ENCODE measurements at regions not wholly inside any gene's neighbourhood (a gene's known extent, or its start where the extent isn't known, plus 50 kb on each side); places are given as distances from the start of the nearest gene placed in this dataset.

DNA sequence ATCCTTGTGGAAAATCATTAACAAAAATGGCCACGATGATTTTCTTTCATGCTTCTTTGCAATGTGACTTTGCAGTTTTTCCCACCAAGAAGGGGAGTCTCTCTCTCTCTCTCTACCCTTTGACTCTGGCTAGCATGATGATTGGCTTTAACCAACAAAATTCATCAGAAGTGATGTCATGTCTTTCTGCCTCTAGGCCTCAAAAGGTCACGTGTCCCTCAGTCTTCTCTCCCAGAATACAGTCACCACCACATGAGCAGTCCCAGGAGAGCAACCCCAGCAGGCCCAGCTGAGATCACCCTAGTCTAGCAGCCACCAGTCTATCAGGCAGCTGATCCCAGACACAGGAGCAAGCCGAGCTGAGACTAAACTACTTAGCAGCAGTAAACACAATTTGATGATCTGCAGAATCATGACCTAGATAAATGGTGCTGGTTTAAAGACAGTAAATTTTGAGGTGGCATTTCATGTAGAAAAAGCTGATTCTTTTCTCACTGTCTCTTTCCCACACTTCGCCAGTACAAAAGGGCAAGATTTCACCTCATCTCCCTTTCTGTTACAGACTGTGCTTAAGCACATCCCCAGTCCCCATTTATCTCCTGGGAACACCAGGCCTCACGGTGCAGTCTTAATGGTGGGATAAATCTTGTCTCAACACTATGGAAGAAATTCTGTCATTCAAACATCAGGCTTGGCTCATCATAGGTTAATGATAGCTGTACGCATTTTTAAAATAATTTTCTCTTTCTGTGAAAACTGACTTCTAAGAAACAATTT is 132.7 kb downstream of the SCG2 start:
- H3K27ac ChIP-seq, result peak overlapping the region; percentile 48 to 69 (median 58)
- no peak for TF ChIP-seq POLR2A (IDR thresholded peaks at IDR 0.05)
- TF ChIP-seq, protein P1, sequence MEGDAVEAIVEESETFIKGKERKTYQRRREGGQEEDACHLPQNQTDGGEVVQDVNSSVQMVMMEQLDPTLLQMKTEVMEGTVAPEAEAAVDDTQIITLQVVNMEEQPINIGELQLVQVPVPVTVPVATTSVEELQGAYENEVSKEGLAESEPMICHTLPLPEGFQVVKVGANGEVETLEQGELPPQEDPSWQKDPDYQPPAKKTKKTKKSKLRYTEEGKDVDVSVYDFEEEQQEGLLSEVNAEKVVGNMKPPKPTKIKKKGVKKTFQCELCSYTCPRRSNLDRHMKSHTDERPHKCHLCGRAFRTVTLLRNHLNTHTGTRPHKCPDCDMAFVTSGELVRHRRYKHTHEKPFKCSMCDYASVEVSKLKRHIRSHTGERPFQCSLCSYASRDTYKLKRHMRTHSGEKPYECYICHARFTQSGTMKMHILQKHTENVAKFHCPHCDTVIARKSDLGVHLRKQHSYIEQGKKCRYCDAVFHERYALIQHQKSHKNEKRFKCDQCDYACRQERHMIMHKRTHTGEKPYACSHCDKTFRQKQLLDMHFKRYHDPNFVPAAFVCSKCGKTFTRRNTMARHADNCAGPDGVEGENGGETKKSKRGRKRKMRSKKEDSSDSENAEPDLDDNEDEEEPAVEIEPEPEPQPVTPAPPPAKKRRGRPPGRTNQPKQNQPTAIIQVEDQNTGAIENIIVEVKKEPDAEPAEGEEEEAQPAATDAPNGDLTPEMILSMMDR (IDR thresholded peaks at IDR 0.05 in 4 of 5, conservative IDR thresholded peaks at IDR 0.05 in 1 of 5), result no peak
- no peak overlapping the region for H3K4me3 ChIP-seq

DNA sequence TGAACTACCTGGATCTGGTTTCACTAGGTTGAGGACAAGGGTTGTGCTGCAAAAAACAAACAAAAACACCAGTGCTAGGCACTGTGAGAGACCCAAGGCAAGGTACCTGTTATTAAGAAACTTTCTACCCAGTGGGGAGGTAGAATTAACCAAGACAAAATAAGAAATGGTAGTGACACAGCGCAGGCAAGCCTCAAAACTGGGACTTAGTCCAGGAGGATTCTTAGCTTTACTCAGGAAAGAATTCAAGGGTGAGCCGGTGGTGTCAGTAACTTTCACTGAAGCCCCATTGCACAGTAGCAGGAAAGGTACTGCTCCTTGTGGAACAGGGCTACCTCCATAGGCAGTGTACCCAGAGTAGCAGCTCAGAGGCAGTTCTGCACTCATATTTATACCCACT is 131.6 kb downstream of the SCG2 start:
- Histone ChIP-seq H3K4me1 (peaks cover 0 to 4% of the 10 kb centered on the region in 2 donors), H3K9me3 (no peaks in the 10 kb centered on the region), H3K27ac (peak overlapping the region; percentile 48 to 69 (median 52)), H3K36me3 (no peaks in the 10 kb centered on the region), H3K4me3 (no peak overlapping the region), H3K27me3 (no peaks in the 10 kb centered on the region)
- TF ChIP-seq, protein P1 (IDR thresholded peaks at IDR 0.05 in 4 of 5, conservative IDR thresholded peaks at IDR 0.05 in 1 of 5), result no peak
- no peak for TF ChIP-seq POLR2A (IDR thresholded peaks at IDR 0.05)
- intact Hi-C loops (cut with DNase I; ENCODE audit: low total_unique reads) (no loop called here), in situ Hi-C loops (cut with MboI; ENCODE audit: low sequenced_read_pairs in 4 of 4) (no loop called here)
- ATAC-seq, result no peak
- DNase-seq, result no peak

More for the DNA sequence above, 132.7 kb downstream of the SCG2 start:
- Histone ChIP-seq H3K4me1 (peaks cover 0 to 4% of the 10 kb centered on the region in 2 donors), H3K27me3 (no peaks in the 10 kb centered on the region), H3K36me3 (no peaks in the 10 kb centered on the region), H3K9me3 (no peaks in the 10 kb centered on the region)
- in situ Hi-C loops (cut with MboI; ENCODE audit: low sequenced_read_pairs in 4 of 4), result no loop called here
- intact Hi-C loops (cut with DNase I; ENCODE audit: low total_unique reads), result loop anchor here (10.0 kb wide), 3 partner anchors 115 to 475 kb away; partner anchors contain the start of gene KCNE4
- peak; percentile 49 to 57 for DNase-seq
- ATAC-seq, result peak; percentile 21 to 41

DNA sequence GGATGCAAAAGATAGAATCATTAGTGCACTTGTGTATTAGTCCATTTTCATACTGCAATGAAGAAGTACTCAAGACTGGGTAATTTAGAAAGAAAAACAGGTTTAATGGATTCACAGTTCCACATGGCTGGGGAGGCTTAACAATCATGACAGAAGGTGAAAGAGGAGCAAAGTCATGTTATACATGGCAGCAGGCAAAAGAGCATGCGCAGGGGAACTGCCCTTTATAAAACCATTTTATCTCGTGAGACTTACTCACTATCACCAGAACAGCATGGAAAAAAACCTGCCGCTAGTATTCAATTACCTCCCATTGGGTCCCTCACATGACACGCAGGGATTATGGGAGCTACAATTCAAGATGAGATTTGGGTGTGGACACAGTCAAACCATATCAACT is 129.4 kb downstream of the SCG2 start:
- no peaks in the 10 kb centered on the region for H3K9me3 ChIP-seq
- intact Hi-C loops (cut with DNase I; ENCODE audit: low total_unique reads), result no loop called here
- TF ChIP-seq, protein P1 (IDR thresholded peaks at IDR 0.05 in 4 of 5, conservative IDR thresholded peaks at IDR 0.05 in 1 of 5), result no peak
- no peak for TF ChIP-seq POLR2A (IDR thresholded peaks at IDR 0.05)
- peaks cover 0 to 4% of the 10 kb centered on the region in 2 donors for H3K4me1 ChIP-seq
- no peaks in the 10 kb centered on the region for H3K36me3 ChIP-seq
- in situ Hi-C loops (cut with MboI; ENCODE audit: low sequenced_read_pairs in 4 of 4), result no loop called here
- H3K27me3 ChIP-seq, result no peaks in the 10 kb centered on the region
- no peak for DNase-seq
- no peak for ATAC-seq
- no peak overlapping the region for H3K4me3 ChIP-seq
- no peak overlapping the region for H3K27ac ChIP-seq

DNA sequence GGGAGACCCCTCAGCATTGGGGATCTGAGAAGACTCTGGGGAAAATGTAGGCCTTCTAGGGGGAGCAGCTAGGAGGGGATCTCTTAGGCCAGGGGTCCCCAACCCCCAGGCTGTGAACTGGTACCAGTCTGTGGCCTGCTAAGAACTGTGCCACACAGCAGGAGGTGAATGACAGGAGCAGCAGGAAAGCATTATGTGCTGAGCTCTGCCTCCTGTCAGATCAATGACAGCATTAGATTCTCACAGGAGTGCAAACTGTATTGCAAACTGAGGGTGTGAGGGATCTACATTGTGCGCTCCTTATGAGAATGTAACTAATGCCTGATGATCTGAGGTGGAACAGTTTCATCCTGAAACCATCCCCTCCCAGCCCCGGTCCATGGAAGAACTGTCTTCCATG is 127.3 kb downstream of the SCG2 start:
- ATAC-seq (no peak), DNase-seq (no peak)
- TF ChIP-seq POLR2A (IDR thresholded peaks at IDR 0.05), result no peak
- TF ChIP-seq, protein P1 (IDR thresholded peaks at IDR 0.05 in 4 of 5, conservative IDR thresholded peaks at IDR 0.05 in 1 of 5), result no peak
- Histone ChIP-seq H3K4me3 (no peak overlapping the region), H3K36me3 (no peaks in the 10 kb centered on the region), H3K4me1 (no peaks in the 10 kb centered on the region), H3K27me3 (no peaks in the 10 kb centered on the region), H3K27ac (no peak overlapping the region), H3K9me3 (no peaks in the 10 kb centered on the region)
- intact Hi-C loops (cut with DNase I; ENCODE audit: low total_unique reads) (no loop called here), in situ Hi-C loops (cut with MboI; ENCODE audit: low sequenced_read_pairs in 4 of 4) (no loop called here)

Data from gastrocnemius medialis (tissue), 4 donors.